Uterus (tissue), 3 donors: ENCODE measurements at regions not wholly inside any gene's neighbourhood (a gene's known extent, or its start where the extent isn't known, plus 50 kb on each side); places are given as distances from the start of the nearest gene placed in this dataset.

Experiments used
- DNase-seq, 2 donors: peaks; one replicate each; pipeline ENCODE4 v3.0.0-alpha.2; 2019 to 2020
- H3K27ac ChIP-seq, 2 donors: fragments of 200-600 bp; sonication (generic); 1 replicate in 1 of 2; 2 replicates in 1 of 2; pipeline ENCODE4 v1.5.1; 2016 to 2018
- H3K27me3 ChIP-seq, 2 donors: fragments of 200-600 bp; sonication (generic); one replicate each; pipeline ENCODE4 v1.5.1; 2018 to 2019; ENCODE audit warnings: control low read depth in 1 of 2
- H3K36me3 ChIP-seq, 2 donors: fragments of 200-600 bp; sonication (generic); one replicate each; pipeline ENCODE4 v1.5.1; 2019; ENCODE audit warnings: control low read depth in 1 of 2
- H3K4me1 ChIP-seq, 2 donors: fragments of 200-600 bp; sonication (generic); one replicate each; pipeline ENCODE4 v1.5.1; 2018 to 2019; ENCODE audit warnings: control low read depth in 1 of 2
- H3K4me3 ChIP-seq, 2 donors: fragments of 200-600 bp; sonication (generic); 1 replicate in 1 of 2; 2 replicates in 1 of 2; pipeline ENCODE4 v1.5.1; 2018 to 2019; ENCODE audit warnings: mild to moderate bottlenecking in 1 of 2
- H3K9me3 ChIP-seq, 2 donors: fragments of 200-600 bp; sonication (generic); one replicate each; pipeline ENCODE4 v1.5.1; 2019; ENCODE audit warnings: control low read depth in 1 of 2
- POLR2A ChIP-seq, 2 donors: fragments of 450-650 bp; IDR thresholded peaks; one replicate each; pipeline ENCODE4 v1.6.1; 2016; ENCODE audit warnings: antibody characterized with exemption in 2 of 2, mild to moderate bottlenecking in 1 of 2, moderate library complexity in 1 of 2
- intact Hi-C: fragments of 100-400 bp; cut with DNase I; formaldehyde crosslinking; loops from one replicate; pipeline ENCODE4 v1.15.1; 2023; ENCODE audit warnings: low total_unique reads
- TF ChIP-seq, protein P1 (sequence below), 4 experiments: fragments of 200-600 bp in 2 of 4; fragments of 450-650 bp in 2 of 4; sonication (generic) in 2 of 4; IDR thresholded peaks; one replicate each; pipeline ENCODE4 v1.5.1; 2016 to 2019; ENCODE audit warnings: antibody characterized with exemption in 4 of 4, mild to moderate bottlenecking in 2 of 4, moderate library complexity in 1 of 4
- donor health status: DM: yes; HTN: yes; CAD: no.

GRCh38 chr2:17318013-17318412 is 200.2 kb downstream of the RAD51AP2 start:
- Histone ChIP-seq H3K4me3 (no peak overlapping the region), H3K27me3 (no peaks in the 10 kb centered on the region), H3K9me3 (no peaks in the 10 kb centered on the region), H3K4me1 (no peaks in the 10 kb centered on the region), H3K36me3 (no peaks in the 10 kb centered on the region), H3K27ac (no peak overlapping the region)
- intact Hi-C loops = no loop called here
- DNase-seq = no peak
- TF ChIP-seq, protein P1, sequence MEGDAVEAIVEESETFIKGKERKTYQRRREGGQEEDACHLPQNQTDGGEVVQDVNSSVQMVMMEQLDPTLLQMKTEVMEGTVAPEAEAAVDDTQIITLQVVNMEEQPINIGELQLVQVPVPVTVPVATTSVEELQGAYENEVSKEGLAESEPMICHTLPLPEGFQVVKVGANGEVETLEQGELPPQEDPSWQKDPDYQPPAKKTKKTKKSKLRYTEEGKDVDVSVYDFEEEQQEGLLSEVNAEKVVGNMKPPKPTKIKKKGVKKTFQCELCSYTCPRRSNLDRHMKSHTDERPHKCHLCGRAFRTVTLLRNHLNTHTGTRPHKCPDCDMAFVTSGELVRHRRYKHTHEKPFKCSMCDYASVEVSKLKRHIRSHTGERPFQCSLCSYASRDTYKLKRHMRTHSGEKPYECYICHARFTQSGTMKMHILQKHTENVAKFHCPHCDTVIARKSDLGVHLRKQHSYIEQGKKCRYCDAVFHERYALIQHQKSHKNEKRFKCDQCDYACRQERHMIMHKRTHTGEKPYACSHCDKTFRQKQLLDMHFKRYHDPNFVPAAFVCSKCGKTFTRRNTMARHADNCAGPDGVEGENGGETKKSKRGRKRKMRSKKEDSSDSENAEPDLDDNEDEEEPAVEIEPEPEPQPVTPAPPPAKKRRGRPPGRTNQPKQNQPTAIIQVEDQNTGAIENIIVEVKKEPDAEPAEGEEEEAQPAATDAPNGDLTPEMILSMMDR (IDR thresholded peaks at IDR 0.05) = no peak
- TF ChIP-seq POLR2A (IDR thresholded peaks at IDR 0.05) = no peak

DNA sequence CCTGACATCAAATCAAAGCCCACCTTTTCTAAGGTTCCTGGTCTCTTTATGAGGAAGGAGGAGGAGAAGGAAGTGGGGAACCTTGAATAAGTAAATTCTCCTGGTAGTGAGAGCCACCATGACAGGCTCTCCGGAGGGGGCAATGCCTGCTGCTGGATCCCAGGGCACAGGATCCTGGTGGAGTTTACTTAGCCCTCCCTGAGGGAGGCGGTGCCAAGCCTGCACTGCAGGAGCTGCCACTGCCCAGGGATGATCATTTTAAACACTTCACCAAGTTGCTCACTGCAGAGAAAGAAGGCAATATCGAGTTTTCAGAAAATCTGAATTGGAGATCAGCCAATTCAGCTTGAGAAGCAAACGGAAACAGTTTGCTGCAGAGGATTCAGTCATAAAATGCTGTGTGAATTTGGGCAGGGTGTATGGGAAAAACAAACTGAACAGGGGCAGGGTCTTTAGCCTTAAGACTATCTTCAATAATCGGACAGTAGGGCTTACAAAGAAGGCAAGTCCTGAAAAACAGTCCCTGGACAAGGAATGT is 200.7 kb downstream of the RAD51AP2 start:
- TF ChIP-seq POLR2A (IDR thresholded peaks at IDR 0.05) = no peak
- TF ChIP-seq, protein P1 (IDR thresholded peaks at IDR 0.05) = no peak
- Histone ChIP-seq H3K36me3 (no peaks in the 10 kb centered on the region), H3K9me3 (no peaks in the 10 kb centered on the region), H3K4me3 (no peak overlapping the region), H3K27me3 (no peaks in the 10 kb centered on the region), H3K4me1 (no peaks in the 10 kb centered on the region), H3K27ac (no peak overlapping the region)
- DNase-seq = no peak
- intact Hi-C loops = no loop called here

- no peak overlapping the region for H3K27ac ChIP-seq
- TF ChIP-seq, protein P1 (IDR thresholded peaks at IDR 0.05) = no peak
- TF ChIP-seq POLR2A (IDR thresholded peaks at IDR 0.05) = no peak
- intact Hi-C loops = no loop called here
- H3K4me1 ChIP-seq = no peaks in the 10 kb centered on the region
- no peaks in the 10 kb centered on the region for H3K9me3 ChIP-seq
- no peak for DNase-seq
- H3K36me3 ChIP-seq = no peaks in the 10 kb centered on the region
- no peak overlapping the region for H3K4me3 ChIP-seq
- H3K27me3 ChIP-seq = no peaks in the 10 kb centered on the region
These were observed 205.0 kb downstream of the RAD51AP2 start for GRCh38 chr2:17313261-17313660.

DNA sequence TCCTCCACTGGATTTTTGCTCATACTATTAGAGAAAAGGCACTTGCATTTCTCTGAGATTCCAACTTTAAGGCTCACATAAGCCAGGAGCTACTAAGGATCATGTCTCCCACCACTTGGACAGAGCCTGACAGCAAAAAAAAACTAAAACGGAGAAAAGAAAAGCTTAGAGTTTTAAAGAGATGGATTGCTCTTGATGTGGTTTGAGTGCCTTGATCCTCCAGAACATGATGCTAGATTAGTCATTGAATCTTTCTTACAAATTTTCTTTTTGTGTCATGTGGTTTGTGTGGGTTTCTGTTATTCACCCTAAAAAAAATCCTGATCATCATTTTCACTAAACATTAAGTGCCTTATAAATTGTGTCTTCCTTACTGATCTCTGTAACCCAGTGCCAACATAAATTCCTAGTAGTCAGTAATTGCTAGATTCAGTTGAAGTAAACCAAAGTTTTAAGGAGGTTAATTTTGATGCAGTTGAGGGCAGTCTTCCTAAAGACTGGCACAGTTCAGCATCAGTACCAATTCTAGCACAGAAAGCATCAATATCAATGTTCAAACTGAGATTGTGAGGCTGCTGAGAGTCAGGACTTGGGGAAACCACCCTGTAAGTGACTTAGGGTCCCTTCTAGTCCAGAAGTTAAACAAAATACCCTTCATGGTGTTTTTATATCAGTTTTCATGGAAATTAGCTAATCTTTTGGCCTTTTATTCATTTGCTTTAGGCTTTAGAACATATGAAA is 206.3 kb downstream of the RAD51AP2 start:
- H3K4me3 ChIP-seq = no peak overlapping the region
- TF ChIP-seq POLR2A (IDR thresholded peaks at IDR 0.05) = no peak
- TF ChIP-seq, protein P1 (IDR thresholded peaks at IDR 0.05) = no peak
- intact Hi-C loops = no loop called here
- no peaks in the 10 kb centered on the region for H3K36me3 ChIP-seq
- H3K27me3 ChIP-seq = no peaks in the 10 kb centered on the region
- no peaks in the 10 kb centered on the region for H3K9me3 ChIP-seq
- no peaks in the 10 kb centered on the region for H3K4me1 ChIP-seq
- DNase-seq = no peak
- no peak overlapping the region for H3K27ac ChIP-seq

- intact Hi-C loops = no loop called here
- no peaks in the 10 kb centered on the region for H3K4me1 ChIP-seq
- H3K27ac ChIP-seq = no peak overlapping the region
- H3K9me3 ChIP-seq = no peaks in the 10 kb centered on the region
- no peaks in the 10 kb centered on the region for H3K27me3 ChIP-seq
- H3K36me3 ChIP-seq = no peaks in the 10 kb centered on the region
- H3K4me3 ChIP-seq = no peak overlapping the region
- no peak for DNase-seq
- TF ChIP-seq POLR2A (IDR thresholded peaks at IDR 0.05) = no peak
- TF ChIP-seq, protein P1 (IDR thresholded peaks at IDR 0.05) = no peak
These were observed 207.1 kb downstream of the RAD51AP2 start for GRCh38 chr2:17311106-17311619.
